Vagina (tissue), 2 donors: ENCODE measurements at regions not wholly inside any gene's neighbourhood (a gene's known extent, or its start where the extent isn't known, plus 50 kb on each side); places are given as distances from the start of the nearest gene placed in this dataset.

Source experiments
- DNase-seq, 2 donors: peaks; one replicate each; pipeline ENCODE4 v3.0.0-alpha.2; 2017; ENCODE audit errors: extremely low spot score in 2 of 2
- H3K27ac ChIP-seq: fragments of 200-600 bp; sonication (generic); one replicate; pipeline ENCODE4 v1.5.1; 2019
- H3K27me3 ChIP-seq: fragments of 200-600 bp; sonication (generic); one replicate; pipeline ENCODE4 v1.5.1; 2019
- H3K36me3 ChIP-seq, 2 donors: fragments of 200-600 bp; sonication (generic); one replicate each; pipeline ENCODE4 v1.5.1; 2017 to 2019
- H3K4me1 ChIP-seq: fragments of 200-600 bp; sonication (generic); one replicate; pipeline ENCODE4 v1.5.1; 2019
- H3K4me3 ChIP-seq, 2 donors: fragments of 200-600 bp; sonication (generic); 1 replicate in 1 of 2; 2 replicates in 1 of 2; pipeline ENCODE4 v1.5.1; 2016 to 2019
- H3K9me3 ChIP-seq: fragments of 200-600 bp; sonication (generic); one replicate; pipeline ENCODE4 v1.5.1; 2019
- CTCF ChIP-seq, 3 experiments: fragments of 450-650 bp in 2 of 3; fragments of 200-600 bp in 1 of 3; sonication (generic) in 1 of 3; IDR thresholded peaks; one replicate each; pipeline ENCODE4 v1.5.1; 2017 to 2019; ENCODE audit warnings: antibody characterized with exemption in 3 of 3, mild to moderate bottlenecking in 2 of 3, moderate library complexity in 2 of 3
- POLR2A ChIP-seq, 2 donors: fragments of 450-650 bp; IDR thresholded peaks; one replicate each; pipeline ENCODE4 v1.6.1; 2017; ENCODE audit warnings: antibody characterized with exemption in 2 of 2, mild to moderate bottlenecking in 2 of 2, moderate library complexity in 2 of 2
- POLR2AphosphoS5 ChIP-seq, 2 donors: sonication (generic); formaldehyde crosslinking; IDR thresholded peaks; one replicate each; pipeline ENCODE4 v1.9.0; 2017; ENCODE audit warnings: antibody characterized with exemption in 2 of 2, mild to moderate bottlenecking in 2 of 2, low read depth in 1 of 2; ENCODE audit not compliant: insufficient read depth in 1 of 2
- intact Hi-C: fragments of 100-400 bp; cut with DNase I; formaldehyde crosslinking; loops from one replicate; pipeline ENCODE4 v1.15.1; 2023

- Histone ChIP-seq H3K36me3 (no peaks in the 10 kb centered on the region), H3K9me3 (no peaks in the 10 kb centered on the region), H3K4me3 (no peak overlapping the region), H3K27me3 (no peaks in the 10 kb centered on the region), H3K27ac (no peak overlapping the region), H3K4me1 (no peaks in the 10 kb centered on the region)
- peak; percentile 3 to 16 for DNase-seq
- no peak for TF ChIP-seq POLR2AphosphoS5 (IDR thresholded peaks at IDR 0.05; ENCODE audit: insufficient read depth in 1 of 2, low read depth in 1 of 2)
- TF ChIP-seq POLR2A (IDR thresholded peaks at IDR 0.05): no peak
- TF ChIP-seq CTCF (IDR thresholded peaks at IDR 0.05): no peak
- intact Hi-C loops: no loop called here
Measured at GRCh38 chr18:37869051-37869450, 303.5 kb upstream of the CELF4 start.

- Histone ChIP-seq H3K4me1 (no peaks in the 10 kb centered on the region), H3K27me3 (no peaks in the 10 kb centered on the region), H3K9me3 (no peaks in the 10 kb centered on the region), H3K36me3 (no peaks in the 10 kb centered on the region), H3K27ac (no peak overlapping the region), H3K4me3 (no peak overlapping the region)
- TF ChIP-seq POLR2AphosphoS5 (IDR thresholded peaks at IDR 0.05; ENCODE audit: insufficient read depth in 1 of 2, low read depth in 1 of 2) (no peak), CTCF (IDR thresholded peaks at IDR 0.05) (no peak), POLR2A (IDR thresholded peaks at IDR 0.05) (no peak)
- intact Hi-C loops: no loop called here
- DNase-seq: no peak
Measured at GRCh38 chr18:37864122-37864521, 298.5 kb upstream of the CELF4 start.

GRCh38 chr18:37861981-37862380 is 296.4 kb upstream of the CELF4 start:
- Histone ChIP-seq H3K27me3 (no peaks in the 10 kb centered on the region), H3K9me3 (no peaks in the 10 kb centered on the region), H3K4me1 (no peaks in the 10 kb centered on the region), H3K27ac (no peak overlapping the region), H3K36me3 (no peaks in the 10 kb centered on the region), H3K4me3 (no peak overlapping the region)
- peak in 1 of 2 donors; percentile 58 for DNase-seq
- intact Hi-C loops: no loop called here
- TF ChIP-seq CTCF (IDR thresholded peaks at IDR 0.05) (no peak), POLR2A (IDR thresholded peaks at IDR 0.05) (no peak), POLR2AphosphoS5 (IDR thresholded peaks at IDR 0.05; ENCODE audit: insufficient read depth in 1 of 2, low read depth in 1 of 2) (no peak)

- H3K4me3 ChIP-seq: no peak overlapping the region
- H3K4me1 ChIP-seq: no peaks in the 10 kb centered on the region
- intact Hi-C loops: no loop called here
- no peaks in the 10 kb centered on the region for H3K9me3 ChIP-seq
- H3K27me3 ChIP-seq: no peaks in the 10 kb centered on the region
- no peak for TF ChIP-seq POLR2A (IDR thresholded peaks at IDR 0.05)
- H3K36me3 ChIP-seq: no peaks in the 10 kb centered on the region
- DNase-seq: no peak
- H3K27ac ChIP-seq: no peak overlapping the region
Measured at GRCh38 chr18:37854396-37854795, 288.8 kb upstream of the CELF4 start.

- no peak overlapping the region for H3K4me3 ChIP-seq
- H3K36me3 ChIP-seq: no peaks in the 10 kb centered on the region
- no peaks in the 10 kb centered on the region for H3K9me3 ChIP-seq
- H3K4me1 ChIP-seq: no peaks in the 10 kb centered on the region
- TF ChIP-seq POLR2A (IDR thresholded peaks at IDR 0.05) (no peak), POLR2AphosphoS5 (IDR thresholded peaks at IDR 0.05; ENCODE audit: insufficient read depth in 1 of 2, low read depth in 1 of 2) (no peak), CTCF (IDR thresholded peaks at IDR 0.05) (no peak)
- DNase-seq: peak in 1 of 2 donors; percentile 11
- intact Hi-C loops: no loop called here
- no peak overlapping the region for H3K27ac ChIP-seq
- no peaks in the 10 kb centered on the region for H3K27me3 ChIP-seq
Measured at GRCh38 chr18:37853706-37854105, 288.1 kb upstream of the CELF4 start.

GRCh38 chr18:37852464-37852863 is 286.9 kb upstream of the CELF4 start:
- peak in 1 of 2 donors; percentile 40 for DNase-seq
- H3K27me3 ChIP-seq: no peaks in the 10 kb centered on the region
- H3K27ac ChIP-seq: no peak overlapping the region
- TF ChIP-seq CTCF (IDR thresholded peaks at IDR 0.05) (no peak), POLR2AphosphoS5 (IDR thresholded peaks at IDR 0.05; ENCODE audit: insufficient read depth in 1 of 2, low read depth in 1 of 2) (no peak), POLR2A (IDR thresholded peaks at IDR 0.05) (no peak)
- no peak overlapping the region for H3K4me3 ChIP-seq
- intact Hi-C loops: no loop called here
- H3K36me3 ChIP-seq: no peaks in the 10 kb centered on the region
- H3K9me3 ChIP-seq: no peaks in the 10 kb centered on the region
- no peaks in the 10 kb centered on the region for H3K4me1 ChIP-seq
